PFSK-1 (cell line): ENCODE measurements at regions not wholly inside any gene's neighbourhood (a gene's known extent, or its start where the extent isn't known, plus 50 kb on each side); places are given as distances from the start of the nearest gene placed in this dataset.

ENCODE experiments used
- POLR2AphosphoS5 ChIP-seq: IDR thresholded peaks from 2 replicates; pipeline ENCODE4 v1.6.1; 2012; ENCODE audit warnings: low read depth, mild to moderate bottlenecking, control low read depth, low read length, moderate library complexity
- TAF1 ChIP-seq: IDR thresholded peaks from 2 replicates; pipeline ENCODE4 v1.6.1; 2012; ENCODE audit warnings: low read length, control low read depth, borderline replicate concordance; ENCODE audit not compliant: insufficient read depth

DNA sequence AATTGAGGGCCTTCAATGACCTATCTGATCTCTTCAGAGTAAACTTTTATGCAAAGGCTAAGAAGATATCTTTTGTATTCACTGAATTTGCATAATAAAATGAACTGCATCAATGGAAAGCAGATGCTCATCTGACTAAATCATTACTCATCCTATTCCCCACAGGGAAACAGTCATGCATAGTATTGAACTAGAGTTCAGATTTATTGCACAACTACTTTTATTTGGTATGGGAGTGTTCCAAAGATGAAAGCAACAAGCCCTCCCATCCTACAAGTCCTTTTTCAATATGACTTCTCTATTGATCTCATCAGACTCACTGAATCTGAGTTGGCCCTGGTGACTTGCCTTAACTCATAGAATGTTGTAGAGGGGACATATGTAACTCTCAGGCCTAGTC lies 159.8 kb downstream of the KITLG start:
- no peak for TF ChIP-seq POLR2AphosphoS5
- TF ChIP-seq TAF1, result no peak
